Neural cell (in vitro differentiated cells): ENCODE measurements at regions not wholly inside any gene's neighbourhood (a gene's known extent, or its start where the extent isn't known, plus 50 kb on each side); places are given as distances from the start of the nearest gene placed in this dataset.

Experiments
- H2AFZ ChIP-seq: fragments of 200-600, 300-800 bp; sonication (generic), shearing (Covaris generic); 2 replicates; pipeline ENCODE4 v1.6.0; 2014; ENCODE audit warnings: low read depth, mild to moderate bottlenecking, antibody characterized with exemption, low read length, moderate library complexity
- H3F3A ChIP-seq: fragments of 200-600 bp; shearing (Covaris generic); 2 replicates; pipeline ENCODE4 v1.6.1; 2016; ENCODE audit warnings: mild to moderate bottlenecking, moderate library complexity, mixed read lengths, antibody characterized with exemption, low read length; ENCODE audit not compliant: insufficient read depth, poor library complexity, severe bottlenecking
- H3K27ac ChIP-seq: fragments of 200-600, 300-800 bp; sonication (generic), shearing (Covaris generic); 2 replicates; pipeline ENCODE4 v1.5.1; 2014; ENCODE audit warnings: mild to moderate bottlenecking, low read length, moderate library complexity
- H3K27me3 ChIP-seq: fragments of 300-800, 200-600 bp; sonication (generic), shearing (Covaris generic); 2 replicates; pipeline ENCODE4 v1.6.0; 2014; ENCODE audit warnings: mild to moderate bottlenecking, low read depth, low read length, moderate library complexity; ENCODE audit not compliant: insufficient read depth
- H3K36me3 ChIP-seq: fragments of 300-800, 200-600 bp; sonication (generic), shearing (Covaris generic); 2 replicates; pipeline ENCODE4 v1.5.1; 2014; ENCODE audit warnings: mild to moderate bottlenecking, antibody characterized with exemption, low read length, moderate library complexity; ENCODE audit not compliant: insufficient read depth
- H3K4me2 ChIP-seq: fragments of 300-800, 200-600 bp; sonication (generic), shearing (Covaris generic); 2 replicates; pipeline ENCODE4 v1.6.0; 2014; ENCODE audit warnings: mild to moderate bottlenecking, low read length
- H3K4me3 ChIP-seq: fragments of 300-800, 200-600 bp; sonication (generic), shearing (Covaris generic); 2 replicates; pipeline ENCODE4 v1.5.1; 2014; ENCODE audit warnings: mild to moderate bottlenecking, low read length, moderate library complexity
- H3K79me2 ChIP-seq: fragments of 200-600 bp; shearing (Covaris generic); replicated peaks from 2 replicates; pipeline ENCODE4 v1.6.0; 2014; ENCODE audit warnings: mild to moderate bottlenecking, low read length, moderate library complexity; ENCODE audit not compliant: insufficient read depth
- H3K9ac ChIP-seq: fragments of 300-800, 200-600 bp; sonication (generic), shearing (Covaris generic); 2 replicates; pipeline ENCODE4 v1.6.1; 2016; ENCODE audit warnings: mild to moderate bottlenecking, low read length, mixed read lengths
- H3K9me2 ChIP-seq: fragments of 200-600 bp; shearing (Covaris generic); 2 replicates; pipeline ENCODE4 v1.6.1; 2016; ENCODE audit warnings: mild to moderate bottlenecking, low read length, mixed read lengths; ENCODE audit not compliant: insufficient read depth
- H3K9me3 ChIP-seq: fragments of 200-600, 300-800 bp; sonication (generic), shearing (Covaris generic); 2 replicates; pipeline ENCODE4 v1.6.1; 2016; ENCODE audit warnings: mild to moderate bottlenecking, mixed run types, low read length, moderate library complexity, mixed read lengths
- H4K20me1 ChIP-seq: fragments of 200-600 bp; shearing (Covaris generic); 2 replicates; pipeline ENCODE4 v1.6.1; 2016; ENCODE audit warnings: mild to moderate bottlenecking, mixed run types; ENCODE audit not compliant: insufficient read depth
- EP300 ChIP-seq: fragments of 450-650 bp; conservative IDR thresholded peaks from 2 replicates; pipeline ENCODE4 v1.6.1; 2014; ENCODE audit warnings: antibody characterized with exemption, mild to moderate bottlenecking, moderate library complexity; ENCODE audit not compliant: poor library complexity, severe bottlenecking
- EZH2 ChIP-seq: fragments of 200-600, 300-800 bp; shearing (Covaris generic), sonication (generic); IDR thresholded peaks from 2 replicates; pipeline ENCODE4 v1.6.1; 2014; ENCODE audit warnings: antibody characterized with exemption, low read length, borderline replicate concordance, mild to moderate bottlenecking; ENCODE audit not compliant: insufficient read depth, poor library complexity, severe bottlenecking
- MXI1 ChIP-seq: fragments of 450-650 bp; conservative IDR thresholded peaks from 2 replicates; pipeline ENCODE4 v1.6.1; 2014; ENCODE audit warnings: antibody characterized with exemption, mild to moderate bottlenecking; ENCODE audit not compliant: poor library complexity, severe bottlenecking
- POLR2AphosphoS5 ChIP-seq: IDR thresholded peaks from 2 replicates; pipeline ENCODE4 v1.6.1; 2012
- RAD21 ChIP-seq: fragments of 450-650 bp; conservative IDR thresholded peaks from 2 replicates; pipeline ENCODE4 v1.6.1; 2014; ENCODE audit warnings: antibody characterized with exemption, mild to moderate bottlenecking, moderate library complexity
- SMC3 ChIP-seq: fragments of 450-650 bp; conservative IDR thresholded peaks from 2 replicates; pipeline ENCODE4 v1.6.1; 2014; ENCODE audit warnings: antibody characterized with exemption, mild to moderate bottlenecking, moderate library complexity; ENCODE audit not compliant: poor library complexity
- TAF1 ChIP-seq: IDR thresholded peaks from 2 replicates; pipeline ENCODE4 v1.6.1; 2012; ENCODE audit warnings: low read depth
- TF ChIP-seq, protein P1 (sequence below): IDR thresholded peaks from 2 replicates; pipeline ENCODE4 v1.6.1; 2012; ENCODE audit warnings: borderline replicate concordance
- TF ChIP-seq, protein P2 (sequence below): fragments of 450-650 bp; IDR thresholded peaks from 2 replicates; pipeline ENCODE4 v1.5.1; 2014; ENCODE audit warnings: antibody characterized with exemption, mild to moderate bottlenecking, moderate library complexity; ENCODE audit not compliant: poor library complexity, severe bottlenecking

DNA sequence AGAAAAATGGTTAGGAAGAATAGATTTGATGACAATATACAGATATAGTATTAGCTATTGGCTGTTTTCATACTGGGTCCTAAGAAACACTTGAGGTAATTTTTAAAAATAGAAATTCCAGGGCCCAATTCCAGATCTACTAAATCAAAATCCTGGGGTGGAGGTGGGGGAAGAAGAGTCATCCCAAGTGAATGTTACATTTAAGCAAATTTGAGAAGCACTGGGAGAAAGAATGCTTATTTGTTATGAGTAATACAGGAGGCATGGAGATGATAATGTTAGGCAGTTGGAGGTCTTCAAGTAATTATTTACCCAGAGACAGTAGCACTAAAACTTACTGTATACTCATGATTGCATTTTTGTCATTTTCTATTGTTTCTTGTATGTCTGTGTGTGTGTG, 93.0 kb upstream of the DAB2 start:
- Histone ChIP-seq H3F3A (no peaks in the 10 kb centered on the region), H3K4me3 (no peak overlapping the region), H2AFZ (no peak overlapping the region), H3K4me2 (no peak overlapping the region), H3K36me3 (no peaks in the 10 kb centered on the region), H3K27me3 (no peaks in the 10 kb centered on the region), H3K9me3 (no peaks in the 10 kb centered on the region), H3K9me2 (no peaks in the 10 kb centered on the region), H3K27ac (no peak overlapping the region), H3K9ac (no peak overlapping the region), H4K20me1 (no peaks in the 10 kb centered on the region), H3K79me2 (no peaks in the 10 kb centered on the region)
- TF ChIP-seq SMC3 (no peak), RAD21 (no peak), TAF1 (no peak), POLR2AphosphoS5 (no peak), EP300 (no peak), EZH2 (no peak), MXI1 (no peak)
- TF ChIP-seq, protein P1, sequence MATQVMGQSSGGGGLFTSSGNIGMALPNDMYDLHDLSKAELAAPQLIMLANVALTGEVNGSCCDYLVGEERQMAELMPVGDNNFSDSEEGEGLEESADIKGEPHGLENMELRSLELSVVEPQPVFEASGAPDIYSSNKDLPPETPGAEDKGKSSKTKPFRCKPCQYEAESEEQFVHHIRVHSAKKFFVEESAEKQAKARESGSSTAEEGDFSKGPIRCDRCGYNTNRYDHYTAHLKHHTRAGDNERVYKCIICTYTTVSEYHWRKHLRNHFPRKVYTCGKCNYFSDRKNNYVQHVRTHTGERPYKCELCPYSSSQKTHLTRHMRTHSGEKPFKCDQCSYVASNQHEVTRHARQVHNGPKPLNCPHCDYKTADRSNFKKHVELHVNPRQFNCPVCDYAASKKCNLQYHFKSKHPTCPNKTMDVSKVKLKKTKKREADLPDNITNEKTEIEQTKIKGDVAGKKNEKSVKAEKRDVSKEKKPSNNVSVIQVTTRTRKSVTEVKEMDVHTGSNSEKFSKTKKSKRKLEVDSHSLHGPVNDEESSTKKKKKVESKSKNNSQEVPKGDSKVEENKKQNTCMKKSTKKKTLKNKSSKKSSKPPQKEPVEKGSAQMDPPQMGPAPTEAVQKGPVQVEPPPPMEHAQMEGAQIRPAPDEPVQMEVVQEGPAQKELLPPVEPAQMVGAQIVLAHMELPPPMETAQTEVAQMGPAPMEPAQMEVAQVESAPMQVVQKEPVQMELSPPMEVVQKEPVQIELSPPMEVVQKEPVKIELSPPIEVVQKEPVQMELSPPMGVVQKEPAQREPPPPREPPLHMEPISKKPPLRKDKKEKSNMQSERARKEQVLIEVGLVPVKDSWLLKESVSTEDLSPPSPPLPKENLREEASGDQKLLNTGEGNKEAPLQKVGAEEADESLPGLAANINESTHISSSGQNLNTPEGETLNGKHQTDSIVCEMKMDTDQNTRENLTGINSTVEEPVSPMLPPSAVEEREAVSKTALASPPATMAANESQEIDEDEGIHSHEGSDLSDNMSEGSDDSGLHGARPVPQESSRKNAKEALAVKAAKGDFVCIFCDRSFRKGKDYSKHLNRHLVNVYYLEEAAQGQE: no peak
- TF ChIP-seq, protein P2, sequence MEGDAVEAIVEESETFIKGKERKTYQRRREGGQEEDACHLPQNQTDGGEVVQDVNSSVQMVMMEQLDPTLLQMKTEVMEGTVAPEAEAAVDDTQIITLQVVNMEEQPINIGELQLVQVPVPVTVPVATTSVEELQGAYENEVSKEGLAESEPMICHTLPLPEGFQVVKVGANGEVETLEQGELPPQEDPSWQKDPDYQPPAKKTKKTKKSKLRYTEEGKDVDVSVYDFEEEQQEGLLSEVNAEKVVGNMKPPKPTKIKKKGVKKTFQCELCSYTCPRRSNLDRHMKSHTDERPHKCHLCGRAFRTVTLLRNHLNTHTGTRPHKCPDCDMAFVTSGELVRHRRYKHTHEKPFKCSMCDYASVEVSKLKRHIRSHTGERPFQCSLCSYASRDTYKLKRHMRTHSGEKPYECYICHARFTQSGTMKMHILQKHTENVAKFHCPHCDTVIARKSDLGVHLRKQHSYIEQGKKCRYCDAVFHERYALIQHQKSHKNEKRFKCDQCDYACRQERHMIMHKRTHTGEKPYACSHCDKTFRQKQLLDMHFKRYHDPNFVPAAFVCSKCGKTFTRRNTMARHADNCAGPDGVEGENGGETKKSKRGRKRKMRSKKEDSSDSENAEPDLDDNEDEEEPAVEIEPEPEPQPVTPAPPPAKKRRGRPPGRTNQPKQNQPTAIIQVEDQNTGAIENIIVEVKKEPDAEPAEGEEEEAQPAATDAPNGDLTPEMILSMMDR: no peak

DNA sequence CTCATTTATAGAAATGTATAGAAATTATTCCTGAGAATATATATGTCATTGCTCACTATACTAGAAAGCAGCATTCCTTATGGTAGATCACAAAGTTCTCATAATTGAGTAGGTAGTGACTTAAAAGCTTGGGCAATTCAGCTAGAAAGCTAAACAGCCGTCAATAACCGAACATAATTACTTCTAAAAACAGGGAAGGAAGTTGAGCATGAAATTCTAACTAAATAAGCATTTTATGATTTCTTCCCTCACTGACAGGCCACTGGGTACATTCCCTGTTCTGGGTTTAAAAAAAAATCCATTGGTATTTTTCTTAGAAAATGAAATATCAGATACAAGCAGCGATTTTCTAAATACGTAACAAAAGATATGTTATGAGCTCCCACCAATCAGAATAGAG, 91.1 kb upstream of the DAB2 start:
- H3K9me3 ChIP-seq: no peaks in the 10 kb centered on the region
- no peak overlapping the region for H3K4me3 ChIP-seq
- TF ChIP-seq EP300: no peak
- TF ChIP-seq EZH2: no peak
- no peak for TF ChIP-seq RAD21
- no peak for TF ChIP-seq SMC3
- TF ChIP-seq, protein P1: no peak
- TF ChIP-seq, protein P2: no peak
- TF ChIP-seq POLR2AphosphoS5: no peak
- TF ChIP-seq MXI1: no peak
- TF ChIP-seq TAF1: no peak
- H3K36me3 ChIP-seq: no peaks in the 10 kb centered on the region
- no peaks in the 10 kb centered on the region for H3K27me3 ChIP-seq
- H3K9ac ChIP-seq: no peak overlapping the region
- no peaks in the 10 kb centered on the region for H3K79me2 ChIP-seq
- H3K27ac ChIP-seq: no peak overlapping the region
- H2AFZ ChIP-seq: no peak overlapping the region
- no peaks in the 10 kb centered on the region for H4K20me1 ChIP-seq
- H3K4me2 ChIP-seq: no peak overlapping the region
- no peaks in the 10 kb centered on the region for H3K9me2 ChIP-seq
- H3F3A ChIP-seq: no peaks in the 10 kb centered on the region
